HEK293T (cell line): ENCODE measurements at regions not wholly inside any gene's neighbourhood (a gene's known extent, or its start where the extent isn't known, plus 50 kb on each side); places are given as distances from the start of the nearest gene placed in this dataset.
"Not testable (repeated sequence)": the region's sequence is repeated elsewhere in the genome, so short reads cannot be mapped to it uniquely, and the experiment has no call there.

ENCODE experiments used
- BHLHE40 ChIP-seq: fragments of 450-650 bp; IDR thresholded peaks from 2 replicates; pipeline ENCODE4 v1.6.1; 2016; ENCODE audit warnings: mild to moderate bottlenecking, moderate library complexity, borderline replicate concordance
- ELF4 ChIP-seq: fragments of 450-650 bp; IDR thresholded peaks from 2 replicates; pipeline ENCODE4 v1.6.1; 2017; ENCODE audit warnings: antibody characterized with exemption
- FOXM1 ChIP-seq: fragments of 450-650 bp; IDR thresholded peaks from 2 replicates; pipeline ENCODE4 v1.6.1; 2017; ENCODE audit warnings: mild to moderate bottlenecking, borderline replicate concordance

DNA sequence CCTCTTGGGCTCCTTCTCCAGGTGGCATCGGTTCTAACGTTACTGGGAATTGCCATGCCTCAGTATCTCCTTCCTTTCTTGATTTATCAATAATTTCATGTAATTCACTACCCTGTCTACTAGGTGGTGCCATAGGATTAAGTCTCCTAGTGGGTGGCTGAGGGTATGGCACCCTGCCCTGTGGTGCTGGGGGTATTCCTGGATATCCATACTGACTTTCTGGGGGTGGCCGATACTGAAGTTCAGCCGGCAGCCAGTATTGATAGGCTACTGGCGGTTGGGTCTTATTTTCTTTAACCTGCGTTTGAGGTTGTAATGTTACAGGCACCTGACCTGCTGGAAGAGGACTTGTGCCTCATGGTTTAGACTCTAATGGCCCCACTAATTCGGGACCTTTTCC lies 699.4 kb upstream of the CDH6 start:
- not testable (repeated sequence) for TF ChIP-seq ELF4, BHLHE40, FOXM1
